Tibial nerve (tissue), 4 donors: ENCODE measurements at regions not wholly inside any gene's neighbourhood (a gene's known extent, or its start where the extent isn't known, plus 50 kb on each side); places are given as distances from the start of the nearest gene placed in this dataset.

Experiments used
- CTCF ChIP-seq, 5 experiments: fragments of 200-600 bp in 3 of 5; fragments of 450-650 bp in 2 of 5; sonication (generic) in 3 of 5; IDR thresholded peaks; one replicate each; pipeline ENCODE4 v1.5.1; 2016 to 2019; ENCODE audit warnings: antibody characterized with exemption in 5 of 5, mild to moderate bottlenecking in 3 of 5, moderate library complexity in 2 of 5
- EP300 ChIP-seq, 2 donors: sonication (generic); formaldehyde crosslinking; IDR thresholded peaks; one replicate each; pipeline ENCODE4 v1.6.1; 2017; ENCODE audit warnings: antibody characterized with exemption in 2 of 2, mild to moderate bottlenecking in 1 of 2
- POLR2A ChIP-seq, 2 donors: fragments of 450-650 bp; IDR thresholded peaks; one replicate each; pipeline ENCODE4 v1.6.1; 2017; ENCODE audit warnings: antibody characterized with exemption in 2 of 2, mild to moderate bottlenecking in 2 of 2, moderate library complexity in 2 of 2

DNA sequence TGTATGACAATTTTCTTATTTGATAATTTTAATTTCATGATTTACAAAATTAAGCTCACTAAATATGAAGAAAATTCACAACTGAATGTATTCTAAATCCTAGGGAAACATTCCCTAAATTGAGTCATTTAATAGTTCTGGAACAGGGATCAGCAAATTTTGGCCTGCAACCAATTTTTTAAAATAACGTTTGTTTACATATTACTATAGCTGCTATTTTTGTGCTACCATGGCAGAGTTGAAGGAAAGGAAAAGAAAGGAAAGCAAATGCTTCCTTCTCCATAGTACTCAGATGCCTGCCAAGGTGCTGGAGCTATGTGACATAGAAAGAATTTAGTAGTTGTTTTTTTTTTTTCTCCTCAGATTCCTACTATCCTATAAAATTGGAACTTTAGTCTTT is 1307.7 kb upstream of the LRRTM3 start:
- TF ChIP-seq CTCF (IDR thresholded peaks at IDR 0.05) (no peak), POLR2A (IDR thresholded peaks at IDR 0.05) (no peak), EP300 (IDR thresholded peaks at IDR 0.05) (no peak)
